GM12878 (cell line): ENCODE measurements at regions not wholly inside any gene's neighbourhood (a gene's known extent, or its start where the extent isn't known, plus 50 kb on each side); places are given as distances from the start of the nearest gene placed in this dataset.

Source experiments
- ATAC-seq: fragments of 200-7000 bp; cut with Tn5 transposase; 3 replicates; pipeline ENCODE4 v1.9.1; 2020; ENCODE audit warnings: mild to moderate bottlenecking, moderate library complexity
- BruUV-seq: library from RNA; stranded (reverse); fragments of 400-500 nt; replicated peaks from 2 replicates; lab custom pipeline; 2021; lab: Mats Ljungman, UMichigan
- CTCF ChIA-PET: fragments of 300-600 bp; sonication (Branson Sonifier 250); formaldehyde crosslinking; extraction: SDS; loops from one replicate; lab custom pipeline; 2021; ENCODE audit warnings: inconsistent platforms; lab: Yijun Ruan, JAX
- POLR2A ChIA-PET: fragments of 350-600 bp; formaldehyde crosslinking; extraction: SDS; loops from one replicate; lab custom pipeline; 2021; ENCODE audit warnings: inconsistent platforms; lab: Charles Lee
- RAD21 ChIA-PET: fragments of 300-600 bp; sonication (Branson Sonifier 250); formaldehyde crosslinking; loops from one replicate; lab custom pipeline; 2023; ENCODE audit warnings: antibody characterized with exemption; ENCODE audit not compliant: unreplicated experiment; lab: Charles Lee
- SMC1A ChIA-PET: fragments of 300-600 bp; sonication (Branson Sonifier 250); formaldehyde crosslinking; loops from one replicate; lab custom pipeline; 2023; ENCODE audit not compliant: unreplicated experiment, uncharacterized antibody; lab: Charles Lee
- DNase-seq: peaks from one replicate; pipeline ENCODE4 v3.0.0-alpha.2; 2011; ENCODE audit warnings: low read depth, low spot score
- FAIRE-seq: peaks from 3 replicates; lab custom pipeline; 2011; peaks lifted over from hg19 to GRCh38; lab: Jason Lieb, UNC
- H2AFZ ChIP-seq: 2 replicates; pipeline ENCODE4 v1.6.0; 2011; ENCODE audit warnings: low read depth, low read length, control low read depth; ENCODE audit not compliant: control insufficient read depth
- H3K27ac ChIP-seq: 2 replicates; pipeline ENCODE4 v1.5.1; 2011; ENCODE audit warnings: control low read depth; ENCODE audit not compliant: control insufficient read depth, insufficient read depth
- H3K27me3 ChIP-seq, 2 experiments: replicated peaks in 1 of 2; 2 replicates each; pipeline versions ENCODE4 v1.6.0 to v1.6.1; 2011; ENCODE audit warnings: low read length in 1 of 2; ENCODE audit not compliant: control insufficient read depth in 2 of 2, insufficient read depth in 2 of 2
- H3K36me3 ChIP-seq, 2 experiments: 2 replicates each; pipeline ENCODE4 v1.5.1; 2011; ENCODE audit warnings: low read length in 1 of 2; ENCODE audit not compliant: control insufficient read depth in 2 of 2, insufficient read depth in 2 of 2
- H3K4me1 ChIP-seq: 2 replicates; pipeline ENCODE4 v1.6.1; 2011; ENCODE audit warnings: mild to moderate bottlenecking, low read length, moderate library complexity, mixed read lengths; ENCODE audit not compliant: control insufficient read depth, insufficient read depth
- H3K4me2 ChIP-seq: 2 replicates; pipeline ENCODE4 v1.6.0; 2011; ENCODE audit warnings: control low read depth; ENCODE audit not compliant: control insufficient read depth, insufficient read depth
- H3K4me3 ChIP-seq: fragments of 200-600 bp; sonication (generic); 2 replicates; pipeline ENCODE4 v1.5.1; 2016
- H3K79me2 ChIP-seq: 2 replicates; pipeline ENCODE4 v1.6.0; 2011; ENCODE audit warnings: low read length; ENCODE audit not compliant: control insufficient read depth, insufficient read depth
- H3K9ac ChIP-seq: 2 replicates; pipeline ENCODE4 v1.8.0; 2011; ENCODE audit warnings: low read length, control low read depth, mixed read lengths; ENCODE audit not compliant: control insufficient read depth, insufficient read depth
- H3K9me3 ChIP-seq: replicated peaks from 3 replicates; pipeline ENCODE4 v1.5.1; 2011; ENCODE audit warnings: mild to moderate bottlenecking, low read length; ENCODE audit not compliant: control insufficient read depth, insufficient read depth
- H4K20me1 ChIP-seq: 2 replicates; pipeline ENCODE4 v1.6.0; 2011; ENCODE audit not compliant: control insufficient read depth, insufficient read depth
- ATF7 ChIP-seq: fragments of 450-650 bp; IDR thresholded peaks from 2 replicates; pipeline ENCODE4 v1.6.1; 2016; ENCODE audit warnings: low read depth, mild to moderate bottlenecking
- BACH1 ChIP-seq: fragments of 450-650 bp; IDR thresholded peaks from 2 replicates; pipeline ENCODE4 v1.6.1; 2017; ENCODE audit warnings: mild to moderate bottlenecking, borderline replicate concordance
- BCL3 ChIP-seq: IDR thresholded peaks from 2 replicates; pipeline ENCODE4 v1.6.1; 2011; ENCODE audit warnings: borderline replicate concordance, low read depth, mild to moderate bottlenecking, moderate library complexity, low read length; ENCODE audit not compliant: insufficient read depth, poor library complexity, severe bottlenecking
- E2F4 ChIP-seq: IDR thresholded peaks from 2 replicates; pipeline ENCODE4 v1.6.1; 2012; ENCODE audit warnings: low read depth, low read length, improper control_type of control experiment
- E4F1 ChIP-seq: fragments of 450-650 bp; IDR thresholded peaks from 2 replicates; pipeline ENCODE4 v1.6.1; 2018; ENCODE audit warnings: borderline replicate concordance, mild to moderate bottlenecking; ENCODE audit not compliant: partially characterized antibody
- ESRRA ChIP-seq: IDR thresholded peaks from 2 replicates; pipeline ENCODE4 v1.6.1; 2012; ENCODE audit warnings: mild to moderate bottlenecking, low read length, improper control_type of control experiment
- MAX ChIP-seq: IDR thresholded peaks from 2 replicates; pipeline ENCODE4 v1.6.1; 2012; ENCODE audit warnings: low read depth, low read length, improper control_type of control experiment
- MTA2 ChIP-seq: fragments of 450-650 bp; IDR thresholded peaks from 2 replicates; pipeline ENCODE4 v1.6.1; 2016; ENCODE audit warnings: low read depth, mild to moderate bottlenecking, moderate library complexity
- MYB ChIP-seq: fragments of 150-350 bp; IDR thresholded peaks from 2 replicates; pipeline ENCODE4 v1.6.1; 2014; ENCODE audit warnings: mild to moderate bottlenecking, low read depth, low read length, borderline replicate concordance
- NFYB ChIP-seq: IDR thresholded peaks from 2 replicates; pipeline ENCODE4 v1.6.1; 2011; ENCODE audit warnings: low read depth, mild to moderate bottlenecking, low read length, improper control_type of control experiment, moderate library complexity; ENCODE audit not compliant: insufficient read depth
- PAX5 ChIP-seq: IDR thresholded peaks from 2 replicates; pipeline ENCODE4 v1.6.1; 2011; ENCODE audit warnings: low read depth, low read length, borderline replicate concordance
- RBBP5 ChIP-seq: fragments of 200-600 bp; sonication (generic); conservative IDR thresholded peaks from 2 replicates; pipeline ENCODE4 v1.6.1; 2016
- SIN3A ChIP-seq: IDR thresholded peaks from 2 replicates; pipeline ENCODE4 v1.6.1; 2012; ENCODE audit warnings: low read depth, low read length, improper control_type of control experiment
- TCF12 ChIP-seq: IDR thresholded peaks from 2 replicates; pipeline ENCODE4 v1.6.1; 2011; ENCODE audit warnings: low read depth, mild to moderate bottlenecking, low read length
- ZNF592 ChIP-seq: fragments of 450-650 bp; IDR thresholded peaks from 2 replicates; pipeline ENCODE4 v1.6.1; 2017; ENCODE audit warnings: mild to moderate bottlenecking, moderate library complexity
- WGBS: methylation state at CpG from one replicate; pipeline ENCODE4 v1.1.6; 2016; ENCODE audit warnings: low lambda C conversion rate; ENCODE audit not compliant: insufficient replicate concordance, insufficient coverage; ENCODE audit errors: missing lambda C conversion rate; 5-methylcytosine and 5-hydroxymethylcytosine counted together
- in situ Hi-C: fragments of 300-500 bp; cut with MboI; formaldehyde crosslinking; loops from 9 replicates; pipeline ENCODE4 v1.14.3; 2018; ENCODE audit warnings: mixed read lengths
- intact Hi-C: fragments of 100-400 bp; cut with micrococcal nuclease; formaldehyde crosslinking; loops from one replicate; pipeline ENCODE4 v1.14.2; 2022; ENCODE audit not compliant: unreplicated experiment

GRCh38 chr5:89053547-89053946, 170.6 kb upstream of the MEF2C start:
- no peak for DNase-seq
- 80% methylated on average over 4 of the region's 4 CpGs for WGBS
- ChIA-PET POLR2A (interaction anchor here (0.6 kb wide), 1 partner anchor 73 kb away, joined by 3 read pairs; no protein-coding TSS in a partner anchor), CTCF (interaction anchor here (1.0 kb wide), 1 partner anchor 10 kb away, joined by 3 read pairs; no protein-coding TSS in a partner anchor), RAD21 (interaction anchor here (1.2 to 1.4 kb wide), 2 partner anchors 11 to 12 kb away, joined by 4 read pairs; no protein-coding TSS in a partner anchor), SMC1A (interaction anchor here (1.4 kb wide), 1 partner anchor 37 kb away, joined by 3 read pairs; no protein-coding TSS in a partner anchor)
- intact Hi-C loops = no loop called here
- in situ Hi-C loops = no loop called here
- no peaks in the 10 kb centered on the region for H3K27me3 ChIP-seq
- H3K27ac ChIP-seq = no peak overlapping the region
- no peak overlapping the region for H3K4me2 ChIP-seq
- H3K36me3 ChIP-seq = no peaks in the 10 kb centered on the region
- no peaks in the 10 kb centered on the region for H3K4me1 ChIP-seq
- no TSS peak for BruUV-seq
- no peaks in the 10 kb centered on the region for H4K20me1 ChIP-seq
- ATAC-seq = no peak
- H3K9ac ChIP-seq = no peak overlapping the region
- no peak for FAIRE-seq
- H2AFZ ChIP-seq = no peak overlapping the region
- H3K9me3 ChIP-seq = peaks cover 10% of the 10 kb centered on the region; the same call in 2 of the 3 replicates
- H3K4me3 ChIP-seq = no peak overlapping the region
- no peaks in the 10 kb centered on the region for H3K79me2 ChIP-seq
- TF ChIP-seq ATF7 (no peak), ESRRA (no peak), MTA2 (no peak), TCF12 (no peak), BCL3 (no peak), E2F4 (no peak), BACH1 (no peak), RBBP5 (no peak), MYB (no peak), ZNF592 (no peak), NFYB (no peak), E4F1 (no peak), SIN3A (no peak), MAX (no peak), PAX5 (no peak)
